ENCODE measurements at regions not wholly inside any gene's neighbourhood (a gene's known extent, or its start where the extent isn't known, plus 50 kb on each side); places are given as distances from the start of the nearest gene placed in this dataset.

DNA sequence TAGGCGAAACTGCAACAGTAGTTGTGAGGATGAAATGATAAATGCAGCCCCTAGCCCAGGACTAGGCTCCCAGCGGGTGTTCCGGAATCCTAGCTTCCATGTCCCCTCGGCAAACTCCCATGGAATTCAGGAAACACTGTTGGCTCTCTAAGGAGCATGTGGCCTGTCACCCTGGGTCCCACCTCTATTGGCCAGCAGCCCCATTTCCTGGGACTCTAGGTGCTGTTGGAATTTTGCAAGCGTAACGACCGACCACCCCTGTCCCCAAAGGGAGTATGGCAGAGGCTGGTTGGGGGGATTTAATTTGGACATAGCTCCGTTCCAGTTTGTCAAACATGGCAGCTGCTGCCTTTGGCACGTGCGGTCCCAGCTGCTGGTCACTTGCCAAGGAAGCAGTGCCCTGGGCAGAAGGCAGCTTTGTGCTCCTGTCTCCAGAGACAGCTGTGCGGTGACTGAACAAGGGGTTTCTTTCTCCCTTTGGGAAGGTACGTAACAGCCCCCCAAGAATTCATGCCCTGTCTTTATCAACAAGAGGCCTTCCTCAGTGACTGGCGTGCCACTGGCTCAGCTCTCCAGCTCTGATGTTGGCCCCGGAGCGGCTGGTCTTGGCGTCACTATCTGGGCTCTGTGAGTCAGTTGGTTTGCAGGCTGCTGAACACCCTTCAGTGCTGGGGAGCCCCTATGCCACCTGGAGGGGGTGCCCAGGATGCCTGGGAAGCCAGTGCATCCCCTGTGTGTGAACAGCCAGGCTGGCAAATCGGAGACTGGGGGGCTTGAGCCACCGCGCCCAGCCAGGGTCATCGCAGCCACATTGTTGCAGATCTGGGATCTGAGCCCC is 235.2 kb upstream of the TNRC6C start:
- H3K27ac ChIP-seq (ENCODE audit: low read length): peak overlapping the region; percentile 22
- peak; percentile 83 for DNase-seq

DNA sequence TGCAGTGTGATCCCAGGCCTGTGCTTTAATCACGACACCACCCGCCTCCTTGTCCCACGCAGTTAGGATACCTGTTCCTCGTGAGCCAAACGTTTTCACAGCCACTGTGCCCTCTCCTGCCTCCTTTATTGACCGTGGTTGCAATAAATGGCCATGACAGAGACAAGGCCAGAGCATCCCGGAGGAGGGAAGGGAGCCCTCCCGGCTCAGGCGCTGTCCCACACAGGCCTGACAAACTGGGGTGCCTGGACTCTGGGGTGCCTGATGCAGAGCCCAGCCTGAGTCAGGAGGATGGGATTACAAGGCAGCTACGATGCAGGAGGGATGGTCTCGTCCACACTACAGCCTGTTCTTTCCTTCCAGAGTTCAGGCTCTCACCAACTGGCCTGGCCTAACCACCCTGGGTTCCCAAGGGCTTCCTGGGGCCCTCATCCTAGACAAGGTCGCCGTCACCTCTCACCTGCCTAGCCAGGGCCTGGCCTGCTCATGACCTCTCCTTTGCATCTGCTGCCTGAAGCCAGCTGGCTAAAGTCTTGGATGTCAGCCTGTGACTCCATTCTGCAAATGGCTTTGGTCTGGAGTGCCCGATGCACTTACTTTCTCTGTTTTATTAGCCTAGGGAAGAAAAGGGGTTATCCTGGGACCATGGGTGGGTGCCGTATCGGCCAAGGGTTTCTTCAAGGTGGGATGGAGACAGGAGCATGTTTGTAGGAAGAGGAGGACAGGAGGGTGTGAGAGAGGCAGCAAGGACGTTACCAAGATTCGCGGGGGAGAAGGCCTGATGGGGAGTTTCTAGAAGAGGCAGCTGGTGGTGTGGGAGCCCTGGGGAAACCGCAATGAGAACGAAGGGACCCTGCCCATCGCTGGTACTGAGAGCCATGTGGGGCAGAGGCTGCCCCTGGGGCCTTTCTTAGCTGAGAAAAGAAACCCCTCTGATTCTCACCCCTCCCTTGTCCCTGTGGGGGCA is 234.3 kb upstream of the TNRC6C start:
- no peak overlapping the region for H3K4me3 ChIP-seq (ENCODE audit: low read length)
- H3K27me3 ChIP-seq (ENCODE audit: control insufficient read depth, insufficient read depth, low read length): peaks cover 9% of the 10 kb centered on the region
- 67% methylated on average over 16 of the region's 22 CpGs for WGBS (ENCODE audit: insufficient coverage)
- H3K36me3 ChIP-seq (ENCODE audit: control insufficient read depth, insufficient read depth, low read length): no peaks in the 10 kb centered on the region
- peak overlapping the region; percentile 22 for H3K27ac ChIP-seq (ENCODE audit: low read length)
- H3K9me3 ChIP-seq (replicated peaks; ENCODE audit: control insufficient read depth, low read depth, low read length): no peaks in the 10 kb centered on the region
- no peak for DNase-seq
- peaks cover 61% of the 10 kb centered on the region for H3K4me1 ChIP-seq (ENCODE audit: control insufficient read depth, insufficient read depth, low read length)

More for the DNA sequence above, 235.2 kb upstream of the TNRC6C start:
- Histone ChIP-seq H3K36me3 (ENCODE audit: control insufficient read depth, insufficient read depth, low read length) (no peaks in the 10 kb centered on the region), H3K4me1 (ENCODE audit: control insufficient read depth, insufficient read depth, low read length) (peaks cover 54% of the 10 kb centered on the region), H3K27me3 (ENCODE audit: control insufficient read depth, insufficient read depth, low read length) (peaks cover 9% of the 10 kb centered on the region), H3K4me3 (ENCODE audit: low read length) (no peak overlapping the region), H3K9me3 (replicated peaks; ENCODE audit: control insufficient read depth, low read depth, low read length) (no peaks in the 10 kb centered on the region)
- WGBS (ENCODE audit: insufficient coverage): 80% methylated on average over 17 of the region's 20 CpGs

DNA sequence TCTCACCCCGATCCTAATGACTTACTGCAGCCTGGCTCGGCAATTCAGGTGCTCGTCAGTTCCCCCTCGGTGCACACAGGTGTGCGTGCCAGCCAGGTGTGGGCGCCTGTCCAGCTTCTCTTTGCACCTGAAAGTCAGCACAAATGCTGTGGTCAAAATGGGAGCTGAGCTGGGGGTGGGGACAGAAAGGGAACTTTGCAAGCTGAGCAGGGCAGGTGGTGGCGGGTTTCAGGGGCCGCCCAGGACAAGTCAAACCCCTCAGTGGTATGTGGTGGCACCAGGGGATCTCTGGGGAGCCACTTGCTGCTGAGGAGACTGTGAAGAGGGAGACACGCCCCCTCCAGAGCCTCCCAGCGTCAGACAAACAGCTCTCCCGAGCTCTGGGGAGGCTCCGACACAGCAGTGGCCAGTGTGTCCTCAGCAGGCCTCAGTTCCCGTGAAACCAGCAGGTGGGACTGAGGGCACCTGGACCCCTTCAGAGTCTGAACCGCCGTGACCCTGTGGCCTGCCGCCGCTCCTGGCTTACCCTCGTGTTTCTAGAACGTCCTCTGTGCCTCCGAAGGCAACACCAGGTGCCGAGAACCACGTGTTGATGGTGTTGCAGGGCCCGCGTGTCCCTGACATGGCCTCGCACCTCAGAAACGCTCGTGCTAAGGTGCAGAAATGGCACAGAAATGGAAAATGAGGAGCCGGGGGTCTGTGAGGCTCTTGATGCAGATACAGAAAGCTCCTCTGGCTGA is 233.5 kb upstream of the TNRC6C start:
- H3K9me3 ChIP-seq (replicated peaks; ENCODE audit: control insufficient read depth, low read depth, low read length): no peaks in the 10 kb centered on the region
- H3K36me3 ChIP-seq (ENCODE audit: control insufficient read depth, insufficient read depth, low read length): no peaks in the 10 kb centered on the region
- no peak overlapping the region for H3K4me3 ChIP-seq (ENCODE audit: low read length)
- peaks cover 7% of the 10 kb centered on the region for H3K27me3 ChIP-seq (ENCODE audit: control insufficient read depth, insufficient read depth, low read length)
- WGBS (ENCODE audit: insufficient coverage): 91% methylated on average over 26 of the region's 28 CpGs
- DNase-seq: no peak
- H3K27ac ChIP-seq (ENCODE audit: low read length): no peak overlapping the region
- peaks cover 61% of the 10 kb centered on the region for H3K4me1 ChIP-seq (ENCODE audit: control insufficient read depth, insufficient read depth, low read length)

DNA sequence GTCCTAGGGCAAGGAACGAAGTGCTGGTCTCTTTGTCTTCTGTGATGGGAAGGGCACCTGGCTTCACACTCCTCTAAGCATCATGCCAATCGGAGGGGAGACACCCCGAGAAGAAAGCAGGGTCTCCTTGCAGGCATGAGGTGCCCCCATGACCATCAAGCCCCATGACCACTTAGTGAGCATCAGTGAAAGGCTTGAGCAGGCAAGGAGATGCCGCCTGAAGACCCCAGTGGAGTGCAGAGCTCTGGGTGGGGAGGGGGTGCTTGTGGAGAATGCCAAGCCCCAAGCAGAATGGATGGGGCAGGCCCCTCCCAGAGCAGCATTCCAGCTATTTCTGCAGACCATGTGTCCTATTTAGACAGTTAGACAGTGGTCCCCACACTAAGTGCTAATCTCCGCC is 232.7 kb upstream of the TNRC6C start:
- DNase-seq: no peak
- WGBS (ENCODE audit: insufficient coverage): no CpG with 5 or more reads among the region's 5 CpGs
- Histone ChIP-seq H3K4me1 (ENCODE audit: control insufficient read depth, insufficient read depth, low read length) (peaks cover 61% of the 10 kb centered on the region), H3K27ac (ENCODE audit: low read length) (no peak overlapping the region), H3K4me3 (ENCODE audit: low read length) (no peak overlapping the region), H3K36me3 (ENCODE audit: control insufficient read depth, insufficient read depth, low read length) (no peaks in the 10 kb centered on the region), H3K27me3 (ENCODE audit: control insufficient read depth, insufficient read depth, low read length) (peaks cover 7% of the 10 kb centered on the region), H3K9me3 (replicated peaks; ENCODE audit: control insufficient read depth, low read depth, low read length) (no peaks in the 10 kb centered on the region)

DNA sequence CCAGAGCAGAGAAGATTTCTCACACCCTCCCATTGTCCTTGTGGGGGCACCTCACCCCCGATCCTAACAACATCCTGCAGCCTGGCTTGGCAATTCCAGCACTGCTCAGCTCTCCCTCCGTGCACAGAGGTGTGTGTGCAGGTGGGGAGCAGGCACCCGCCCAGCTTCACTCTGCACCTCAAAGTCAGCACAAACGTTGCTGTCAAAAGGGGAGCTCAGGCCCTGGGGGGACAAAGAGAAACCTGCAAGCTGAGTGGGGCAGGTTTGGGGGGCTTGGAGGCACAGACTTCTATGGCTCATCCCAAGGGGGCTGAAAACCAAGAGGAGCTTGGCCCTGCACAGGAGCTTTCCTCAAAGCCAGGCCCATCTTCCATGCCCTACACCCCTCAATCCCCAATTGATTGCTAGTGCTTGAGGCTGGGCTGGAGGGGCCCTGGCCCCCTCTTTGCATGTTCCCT is 231.9 kb upstream of the TNRC6C start:
- no peak for DNase-seq
- Histone ChIP-seq H3K4me3 (ENCODE audit: low read length) (no peak overlapping the region), H3K36me3 (ENCODE audit: control insufficient read depth, insufficient read depth, low read length) (no peaks in the 10 kb centered on the region), H3K9me3 (replicated peaks; ENCODE audit: control insufficient read depth, low read depth, low read length) (no peaks in the 10 kb centered on the region), H3K27me3 (ENCODE audit: control insufficient read depth, insufficient read depth, low read length) (peaks cover 5% of the 10 kb centered on the region), H3K27ac (ENCODE audit: low read length) (no peak overlapping the region), H3K4me1 (ENCODE audit: control insufficient read depth, insufficient read depth, low read length) (peaks cover 61% of the 10 kb centered on the region)
- no CpG with 5 or more reads among the region's 4 CpGs for WGBS (ENCODE audit: insufficient coverage)

DNA sequence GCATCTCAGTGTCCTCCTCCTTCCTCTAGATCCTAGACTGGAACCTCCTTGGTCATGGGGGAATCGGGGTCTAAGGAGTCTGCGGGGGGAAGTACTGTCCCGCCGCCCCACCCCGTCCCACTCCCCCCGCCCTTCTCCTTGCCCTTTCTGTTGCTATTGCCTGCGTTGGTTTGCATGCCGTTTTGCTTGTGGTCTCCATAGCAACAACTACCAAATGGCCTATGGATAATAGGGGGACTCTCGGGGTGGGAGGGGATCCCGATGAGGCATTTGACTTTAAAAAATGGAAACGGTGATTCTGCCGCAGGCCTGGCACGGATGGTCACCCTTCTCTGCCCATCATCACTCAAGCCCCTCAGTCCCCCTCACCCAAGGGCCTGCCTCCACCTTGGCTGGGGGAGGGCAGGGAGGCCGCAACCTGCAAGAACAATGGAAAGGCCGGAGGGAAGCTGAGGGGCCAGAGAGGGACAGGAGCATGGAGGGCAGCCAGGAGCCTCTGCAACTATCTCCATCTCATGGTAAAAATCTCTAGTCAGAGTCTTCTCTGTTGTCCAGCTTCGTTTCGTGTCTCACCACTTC is 231.4 kb upstream of the TNRC6C start:
- peaks cover 61% of the 10 kb centered on the region for H3K4me1 ChIP-seq (ENCODE audit: control insufficient read depth, insufficient read depth, low read length)

DNA sequence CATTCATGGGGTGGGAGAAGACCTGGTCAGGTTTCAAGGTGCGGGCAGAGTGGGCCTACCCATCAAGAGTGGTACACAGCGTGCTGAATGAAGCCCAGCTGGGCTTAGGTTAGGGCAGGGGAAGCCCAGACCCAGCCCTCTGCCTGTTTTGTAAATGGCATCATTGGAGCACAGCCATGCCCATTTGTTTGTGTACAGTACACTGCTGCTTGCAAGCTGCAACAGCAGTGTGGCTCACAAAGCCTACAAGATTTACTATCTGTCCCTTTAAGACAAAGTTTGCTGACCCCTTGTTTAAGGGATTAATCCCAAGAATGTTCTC is 230.1 kb upstream of the TNRC6C start:
- Histone ChIP-seq H3K27me3 (ENCODE audit: control insufficient read depth, insufficient read depth, low read length) (peaks cover 5% of the 10 kb centered on the region), H3K4me1 (ENCODE audit: control insufficient read depth, insufficient read depth, low read length) (peaks cover 54% of the 10 kb centered on the region), H3K4me3 (ENCODE audit: low read length) (no peak overlapping the region), H3K27ac (ENCODE audit: low read length) (peak overlapping the region; percentile 83), H3K9me3 (replicated peaks; ENCODE audit: control insufficient read depth, low read depth, low read length) (peaks cover 4% of the 10 kb centered on the region), H3K36me3 (ENCODE audit: control insufficient read depth, insufficient read depth, low read length) (no peaks in the 10 kb centered on the region)
- 41% methylated on average over 2 of the region's 2 CpGs for WGBS (ENCODE audit: insufficient coverage)
- DNase-seq: no peak

More for the DNA sequence above, 231.4 kb upstream of the TNRC6C start:
- 25% methylated on average over 2 of the region's 17 CpGs for WGBS (ENCODE audit: insufficient coverage)
- Histone ChIP-seq H3K27me3 (ENCODE audit: control insufficient read depth, insufficient read depth, low read length) (peaks cover 5% of the 10 kb centered on the region), H3K27ac (ENCODE audit: low read length) (peak overlapping the region; percentile 87), H3K4me3 (ENCODE audit: low read length) (no peak overlapping the region), H3K36me3 (ENCODE audit: control insufficient read depth, insufficient read depth, low read length) (no peaks in the 10 kb centered on the region), H3K9me3 (replicated peaks; ENCODE audit: control insufficient read depth, low read depth, low read length) (no peaks in the 10 kb centered on the region)
- no peak for DNase-seq

DNA sequence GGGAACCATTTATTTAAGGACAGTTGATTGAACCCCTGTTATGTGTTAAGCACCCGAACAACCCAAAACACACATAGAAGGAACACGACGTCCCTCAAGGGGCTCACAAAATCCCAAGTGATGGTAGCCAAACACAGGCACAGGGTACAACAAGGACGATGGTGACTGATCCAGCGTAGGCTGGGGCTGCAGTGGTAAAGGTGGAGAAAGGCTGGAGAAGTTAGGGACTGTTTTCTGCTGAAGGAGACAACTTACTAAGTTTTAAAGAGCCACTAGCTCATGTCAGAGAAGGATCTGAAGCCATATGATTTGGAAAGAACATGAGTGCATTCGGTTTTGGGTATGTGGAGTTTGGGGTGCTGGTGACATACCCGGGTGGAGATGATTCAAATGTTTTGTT is 229.6 kb upstream of the TNRC6C start:
- Histone ChIP-seq H3K27me3 (ENCODE audit: control insufficient read depth, insufficient read depth, low read length) (peaks cover 5% of the 10 kb centered on the region), H3K4me1 (ENCODE audit: control insufficient read depth, insufficient read depth, low read length) (peaks cover 54% of the 10 kb centered on the region), H3K27ac (ENCODE audit: low read length) (no peak overlapping the region), H3K36me3 (ENCODE audit: control insufficient read depth, insufficient read depth, low read length) (no peaks in the 10 kb centered on the region), H3K9me3 (replicated peaks; ENCODE audit: control insufficient read depth, low read depth, low read length) (peaks cover 4% of the 10 kb centered on the region), H3K4me3 (ENCODE audit: low read length) (no peak overlapping the region)
- DNase-seq: no peak
- WGBS (ENCODE audit: insufficient coverage): 80% methylated on average over 4 of the region's 7 CpGs

DNA sequence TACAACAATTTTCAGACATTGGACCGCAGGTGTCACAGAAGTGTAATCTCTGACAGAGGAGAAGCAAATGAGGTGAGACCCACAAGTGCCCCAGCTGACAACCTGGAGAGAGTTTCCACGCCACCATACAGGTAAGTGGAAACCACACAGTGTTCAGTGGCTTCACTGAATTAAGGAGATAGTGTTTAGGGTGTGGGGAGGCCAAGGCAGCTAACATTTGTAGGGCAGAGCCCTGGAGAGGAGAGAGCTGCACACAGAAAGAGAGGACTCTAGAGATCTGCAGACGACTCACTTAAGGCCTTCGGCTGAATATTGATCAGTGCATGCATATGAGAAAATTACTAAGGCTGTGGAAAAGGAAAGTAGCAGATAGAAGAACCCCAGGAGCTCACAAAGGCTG is 228.9 kb upstream of the TNRC6C start:
- 76% methylated on average over 2 of the region's 4 CpGs for WGBS (ENCODE audit: insufficient coverage)
- no peak overlapping the region for H3K4me3 ChIP-seq (ENCODE audit: low read length)
- H3K27me3 ChIP-seq (ENCODE audit: control insufficient read depth, insufficient read depth, low read length): peaks cover 3% of the 10 kb centered on the region
- DNase-seq: no peak
- peaks cover 4% of the 10 kb centered on the region for H3K9me3 ChIP-seq (replicated peaks; ENCODE audit: control insufficient read depth, low read depth, low read length)
- H3K4me1 ChIP-seq (ENCODE audit: control insufficient read depth, insufficient read depth, low read length): peaks cover 54% of the 10 kb centered on the region
- no peaks in the 10 kb centered on the region for H3K36me3 ChIP-seq (ENCODE audit: control insufficient read depth, insufficient read depth, low read length)
- H3K27ac ChIP-seq (ENCODE audit: low read length): no peak overlapping the region

All from muscle of leg (tissue), 3 donors.